Liver (tissue), 3 donors: ENCODE measurements at regions not wholly inside any gene's neighbourhood (a gene's known extent, or its start where the extent isn't known, plus 50 kb on each side); places are given as distances from the start of the nearest gene placed in this dataset.

Source experiments
- CTCF ChIP-seq: fragments of 150-350 bp; IDR thresholded peaks from 2 replicates; pipeline ENCODE4 v1.5.1; 2017; ENCODE audit warnings: improper control_type of control experiment, low read depth, low read length; ENCODE audit not compliant: missing input control
- FOXA1 ChIP-seq: IDR thresholded peaks from 2 replicates; pipeline ENCODE4 v1.6.1; 2016; ENCODE audit warnings: antibody characterized with exemption
- GABPA ChIP-seq, 2 donors: IDR thresholded peaks in 1 of 2; conservative IDR thresholded peaks in 1 of 2; 2 replicates each; pipeline ENCODE4 v1.6.1; 2016; ENCODE audit warnings: antibody characterized with exemption in 2 of 2, mild to moderate bottlenecking in 1 of 2, moderate library complexity in 1 of 2
- MAX ChIP-seq: IDR thresholded peaks from 2 replicates; pipeline ENCODE4 v1.6.1; 2016; ENCODE audit warnings: antibody characterized with exemption
- REST ChIP-seq: IDR thresholded peaks from 2 replicates; pipeline ENCODE4 v1.6.1; 2016; ENCODE audit warnings: antibody characterized with exemption, mild to moderate bottlenecking
- TAF1 ChIP-seq: conservative IDR thresholded peaks from 2 replicates; pipeline ENCODE4 v1.6.1; 2016; ENCODE audit warnings: antibody characterized with exemption, mild to moderate bottlenecking
- YY1 ChIP-seq: IDR thresholded peaks from 2 replicates; pipeline ENCODE4 v1.6.1; 2016; ENCODE audit warnings: antibody characterized with exemption, mild to moderate bottlenecking
- donor health status: healthy.
- donor health status: healthy.

- TF ChIP-seq CTCF (no peak), GABPA (IDR thresholded peaks at IDR 0.05 in 1 of 2, conservative IDR thresholded peaks at IDR 0.05 in 1 of 2) (no peak), YY1 (no peak), FOXA1 (no peak), REST (no peak), TAF1 (no peak), MAX (no peak)
Observed at GRCh38 chr2:133644846-133645245, 76.6 kb upstream of the NCKAP5 start.
